NCI-H1105 treated with DMSO at 0.1 percent for 48 hours (cell line): ENCODE measurements at regions not wholly inside any gene's neighbourhood (a gene's known extent, or its start where the extent isn't known, plus 50 kb on each side); places are given as distances from the start of the nearest gene placed in this dataset.
"Not testable (repeated sequence)": the region's sequence is repeated elsewhere in the genome, so short reads cannot be mapped to it uniquely, and the experiment has no call there.

ENCODE experiments used
- DNase-seq: peaks from one replicate; lab custom pipeline; 2025; lab: John Stamatoyannopoulos, UW

DNA sequence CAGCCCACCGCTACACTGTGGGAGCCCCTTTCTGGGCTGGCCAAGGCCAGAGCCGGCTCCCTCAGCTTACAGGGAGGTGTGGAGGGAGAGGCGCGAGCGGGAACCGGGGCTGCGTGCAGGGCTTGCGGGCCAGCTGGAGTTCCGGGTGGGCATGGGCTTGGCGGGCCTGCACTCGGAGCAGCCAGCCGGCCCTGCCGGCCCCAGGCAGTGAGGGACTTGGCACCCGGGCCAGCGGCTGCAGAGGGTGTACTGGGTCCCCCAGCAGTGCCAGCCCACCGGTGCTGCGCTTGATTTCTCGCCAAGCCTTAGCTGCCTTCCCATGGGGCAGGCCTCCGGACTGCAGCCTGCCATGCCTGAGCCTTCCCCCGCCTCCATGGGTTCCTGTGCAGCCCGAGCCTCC lies 306.2 kb downstream of the PPP4R3C start:
- not testable (repeated sequence) for DNase-seq

DNA sequence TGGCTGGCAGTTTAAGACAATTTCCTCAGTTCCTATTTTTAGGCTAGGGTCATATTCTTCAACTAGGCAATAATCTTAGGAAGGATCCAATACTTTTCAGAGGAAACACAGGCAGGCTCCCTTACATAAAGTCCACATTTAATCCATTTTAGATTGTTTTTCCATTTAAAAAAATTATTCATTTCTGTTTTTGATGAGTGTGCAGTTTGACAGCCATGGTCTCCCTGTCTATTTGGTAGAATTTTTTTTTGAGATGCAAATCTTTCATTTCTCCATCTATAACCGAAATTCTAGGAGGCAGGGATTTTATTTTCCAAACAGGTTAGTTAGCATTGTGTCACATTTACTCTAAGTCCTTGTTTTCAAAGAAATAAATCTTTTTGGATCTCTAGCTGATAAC lies 326.8 kb downstream of the PPP4R3C start:
- no peak for DNase-seq

DNA sequence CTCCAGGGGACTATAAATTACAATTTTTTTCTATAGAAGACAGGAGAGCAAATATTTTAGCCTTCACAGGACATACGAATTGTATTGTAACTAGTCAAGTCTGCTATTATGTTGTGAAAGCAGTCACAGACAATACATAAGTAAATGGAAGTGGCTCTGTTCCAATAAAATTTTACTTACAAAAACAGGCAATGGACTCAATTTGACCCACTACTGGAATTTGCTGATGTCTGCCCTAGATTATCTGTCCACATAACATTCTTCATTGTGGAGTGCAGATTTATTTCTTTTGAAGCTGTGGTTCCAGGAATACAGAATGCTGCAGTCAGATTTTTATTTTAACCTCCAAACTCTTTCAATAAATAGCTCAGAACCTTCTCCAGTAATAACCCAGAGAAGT lies 330.3 kb downstream of the PPP4R3C start:
- DNase-seq = no peak

GRCh38 chrX:27087176-27087575 lies 376.0 kb downstream of the PPP4R3C start:
- DNase-seq = not testable (repeated sequence)

DNA sequence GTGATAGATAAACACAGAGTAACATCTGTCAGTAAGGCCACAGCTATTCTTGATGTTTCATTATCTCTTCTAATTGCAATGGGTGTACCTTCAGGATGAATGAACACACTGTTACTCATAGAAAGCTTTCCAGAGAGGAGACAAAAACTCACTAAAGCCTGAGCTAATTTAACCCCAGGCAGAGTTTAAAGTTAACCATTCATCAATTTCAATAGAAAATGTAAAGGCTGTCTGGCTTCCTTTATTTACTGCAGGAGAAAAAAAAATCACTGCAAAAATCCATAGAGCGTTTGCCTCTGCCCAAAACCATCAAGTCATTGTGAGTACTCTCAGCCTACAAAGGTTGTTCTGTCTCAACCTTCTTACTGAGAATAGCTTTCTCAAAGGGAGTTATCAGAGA lies 376.9 kb downstream of the PPP4R3C start:
- no peak for DNase-seq

DNA sequence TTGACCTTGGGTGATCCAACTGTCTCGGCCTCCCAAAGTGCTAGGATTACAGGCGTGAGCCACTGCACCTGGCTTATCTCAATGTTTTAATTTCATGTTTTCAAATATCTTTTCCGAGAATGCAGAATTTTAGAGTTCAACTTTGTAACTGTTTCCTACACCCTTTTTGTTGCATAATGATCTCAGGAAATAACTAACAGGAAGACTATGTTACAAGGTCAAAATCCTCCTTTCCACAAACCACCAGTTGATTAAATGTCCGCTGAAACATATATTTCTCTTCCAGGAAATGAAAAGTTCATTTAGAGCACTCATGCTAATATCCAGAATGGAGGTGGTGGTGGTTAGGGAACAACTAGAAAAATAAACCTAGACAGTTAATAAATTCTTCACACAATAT lies 377.8 kb downstream of the PPP4R3C start:
- DNase-seq = no peak

DNA sequence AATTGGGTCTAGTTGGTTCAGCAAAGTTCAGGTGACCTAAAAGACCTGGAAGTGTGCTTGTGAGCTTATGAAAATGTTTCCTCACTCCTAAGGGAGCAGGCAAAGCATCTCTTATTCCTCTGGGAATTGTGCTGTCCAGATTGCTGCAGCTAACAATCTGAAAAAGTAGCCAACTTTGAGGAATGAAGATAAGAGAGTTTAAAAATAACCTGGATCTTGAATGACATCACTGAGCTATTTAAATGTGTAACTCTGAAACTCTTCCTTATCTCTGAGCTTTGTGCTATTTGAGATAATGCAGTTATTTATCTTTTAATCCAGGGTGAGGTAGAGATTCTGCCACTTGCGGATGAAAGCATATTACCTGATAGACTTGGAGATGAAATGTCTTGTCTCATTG lies 384.8 kb downstream of the PPP4R3C start:
- no peak for DNase-seq

GRCh38 chrX:27057883-27058282 lies 405.3 kb downstream of the PPP4R3C start:
- no peak for DNase-seq

GRCh38 chrX:27039332-27039731 lies 423.8 kb downstream of the PPP4R3C start:
- DNase-seq = no peak

- no peak for DNase-seq
These were observed 454.7 kb downstream of the PPP4R3C start for GRCh38 chrX:27008486-27008885.

DNA sequence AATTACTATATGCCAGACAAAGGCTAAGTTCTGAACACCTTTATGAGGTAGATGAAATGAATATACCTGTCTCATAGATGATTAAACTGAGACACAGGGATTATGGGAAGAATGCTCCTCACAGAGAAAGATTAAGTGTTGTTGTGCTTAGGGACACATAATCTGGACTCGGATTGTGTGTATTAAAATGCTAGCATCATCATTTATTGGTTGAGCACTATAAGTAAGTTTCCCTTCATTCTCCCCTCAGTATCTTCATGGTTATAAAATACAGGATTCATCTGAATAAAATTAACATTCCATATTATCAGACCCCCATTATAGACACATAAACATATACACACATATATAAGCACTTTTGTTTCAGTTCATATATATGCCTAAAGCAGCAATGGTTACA lies 463.5 kb downstream of the PPP4R3C start:
- no peak for DNase-seq

DNA sequence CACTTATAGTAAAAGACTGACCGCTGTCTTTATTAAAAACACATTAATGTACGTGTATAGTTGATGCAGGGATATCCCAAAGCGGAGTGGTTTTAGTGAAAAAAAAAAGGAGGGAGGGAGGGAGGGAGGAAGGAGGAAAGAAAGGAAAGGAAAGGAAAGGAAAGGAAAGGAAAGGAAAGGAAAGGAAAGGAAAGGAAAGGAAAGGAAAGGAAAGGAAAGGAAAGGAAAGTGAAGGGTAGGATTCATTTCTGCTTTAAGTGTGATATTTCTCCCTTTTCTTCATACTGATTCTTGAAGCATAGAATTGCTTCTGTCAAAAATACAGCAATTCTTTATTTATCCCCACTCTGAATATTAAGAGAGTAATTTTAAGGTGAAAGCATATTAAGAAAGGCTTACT lies 504.9 kb downstream of the PPP4R3C start:
- no peak for DNase-seq

- DNase-seq = no peak
These were observed 509.1 kb downstream of the PPP4R3C start for GRCh38 chrX:26954029-26954428.

DNA sequence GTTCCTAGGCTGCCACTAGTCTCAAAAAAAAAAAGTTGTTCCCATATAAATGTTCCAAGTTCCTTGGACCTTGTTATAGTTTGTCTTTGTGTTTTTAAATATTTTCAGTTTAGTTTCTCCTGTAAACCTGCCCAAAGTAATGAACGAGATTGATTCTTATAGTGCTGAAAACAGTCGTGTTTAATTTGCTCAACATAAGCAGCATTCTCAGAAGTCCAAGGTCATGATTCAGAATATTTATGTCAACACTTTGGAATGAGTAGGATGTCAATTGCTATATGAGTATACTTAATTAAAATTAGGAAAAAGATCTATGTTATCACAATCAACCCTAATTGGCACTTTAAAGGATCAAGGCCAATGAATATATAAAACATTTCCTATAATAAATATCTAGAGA lies 510.9 kb downstream of the PPP4R3C start:
- no peak for DNase-seq

DNA sequence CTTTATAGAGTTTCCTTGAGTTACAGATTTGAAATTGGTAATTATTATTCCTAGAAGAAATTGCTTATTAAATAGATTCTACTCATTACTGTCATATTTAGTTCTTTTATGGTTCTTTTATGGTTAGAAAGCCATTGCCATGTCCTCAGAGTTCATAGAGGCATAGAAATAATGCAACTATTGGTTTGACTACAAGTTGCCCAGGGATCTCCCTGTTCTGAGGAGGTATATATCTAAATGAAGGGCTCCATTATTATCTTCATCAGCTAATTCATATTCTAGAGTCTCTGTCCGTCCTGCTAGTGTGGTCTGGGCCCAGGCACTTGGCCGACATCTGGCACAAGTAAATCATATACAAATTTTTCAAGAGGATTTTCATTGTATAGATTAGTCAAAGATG lies 535.7 kb downstream of the PPP4R3C start:
- no peak for DNase-seq

GRCh38 chrX:26925088-26925487 lies 538.1 kb downstream of the PPP4R3C start:
- no peak for DNase-seq

DNA sequence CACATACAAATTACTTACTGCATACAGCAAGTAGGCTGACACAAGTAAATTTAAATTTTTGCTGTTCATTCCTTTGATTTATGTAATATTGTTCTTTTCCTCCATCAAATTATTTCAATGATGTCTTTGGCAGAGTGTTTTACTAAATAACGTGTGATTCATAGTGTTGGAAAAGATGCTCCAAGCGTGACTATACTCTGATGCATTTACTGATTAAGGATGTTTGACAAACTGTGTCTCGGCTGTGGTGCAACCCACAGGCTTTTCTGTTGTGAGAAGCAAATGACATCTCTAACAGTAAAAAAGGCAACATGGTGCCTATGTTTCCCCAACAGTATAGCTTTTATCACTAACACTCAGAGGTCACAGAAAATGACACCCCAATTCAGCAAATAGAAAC lies 540.9 kb downstream of the PPP4R3C start:
- DNase-seq = no peak

DNA sequence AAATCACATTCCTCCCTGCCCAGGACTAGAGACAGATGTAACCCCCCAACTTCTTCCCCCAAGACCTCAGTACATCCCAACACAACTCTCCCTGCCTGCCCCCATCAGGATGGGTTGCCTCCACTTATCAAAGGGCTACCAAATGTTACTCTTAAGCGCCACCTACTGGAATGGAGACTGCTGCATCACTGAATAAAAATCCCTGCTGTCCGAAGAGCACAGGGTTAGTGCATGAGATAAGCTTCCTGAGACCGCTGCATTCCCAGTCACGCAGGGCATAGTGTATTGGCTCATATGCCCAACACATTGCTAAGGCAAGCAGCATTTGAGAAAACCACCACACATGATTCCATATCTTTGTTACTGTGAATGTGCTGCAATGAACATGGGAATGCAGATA lies 544.5 kb downstream of the PPP4R3C start:
- peak; percentile 1 for DNase-seq

DNA sequence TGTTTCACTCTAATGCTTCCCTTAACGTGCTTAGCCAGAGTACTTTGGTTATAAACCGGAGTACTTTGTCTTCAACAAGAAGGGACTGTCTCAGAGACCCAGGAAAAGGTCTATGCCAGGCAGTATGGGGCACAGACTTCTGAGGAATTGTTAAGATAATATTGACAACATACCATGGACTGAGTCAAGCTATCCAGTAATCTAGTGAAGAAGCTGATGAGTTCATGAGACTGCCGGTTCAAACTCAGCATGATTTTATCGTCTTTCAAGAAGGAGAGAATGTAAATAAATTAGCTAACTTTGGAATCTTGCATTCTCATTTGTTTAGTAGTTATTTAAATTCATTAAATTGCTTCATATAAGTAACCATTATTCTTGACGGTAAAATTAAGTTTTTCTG lies 546.1 kb downstream of the PPP4R3C start:
- no peak for DNase-seq

- no peak for DNase-seq
These were observed 548.1 kb downstream of the PPP4R3C start for GRCh38 chrX:26915064-26915463.

- no peak for DNase-seq
These were observed 548.9 kb downstream of the PPP4R3C start for GRCh38 chrX:26914232-26914631.

GRCh38 chrX:26911785-26912184 lies 551.4 kb downstream of the PPP4R3C start:
- DNase-seq = not testable (repeated sequence)

DNA sequence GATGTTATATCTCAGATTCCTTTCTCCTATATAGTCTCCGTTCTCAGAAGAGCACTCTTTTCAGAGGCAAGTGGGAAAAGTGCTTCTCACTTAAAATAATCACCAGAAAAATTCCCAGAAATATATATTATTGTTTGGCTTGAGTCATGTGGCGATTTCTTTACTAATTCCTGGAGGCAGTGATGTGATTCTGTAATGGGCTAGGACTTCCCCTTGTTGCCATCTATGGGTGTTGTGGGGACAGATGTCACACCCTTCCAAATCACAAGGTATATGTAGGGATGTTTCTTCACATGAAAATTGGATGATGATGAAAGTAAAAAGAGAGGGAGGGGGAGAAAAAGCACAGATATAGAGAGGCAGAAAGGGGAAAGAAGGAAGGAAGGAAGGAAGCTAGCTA lies 553.4 kb downstream of the PPP4R3C start:
- no peak for DNase-seq

DNA sequence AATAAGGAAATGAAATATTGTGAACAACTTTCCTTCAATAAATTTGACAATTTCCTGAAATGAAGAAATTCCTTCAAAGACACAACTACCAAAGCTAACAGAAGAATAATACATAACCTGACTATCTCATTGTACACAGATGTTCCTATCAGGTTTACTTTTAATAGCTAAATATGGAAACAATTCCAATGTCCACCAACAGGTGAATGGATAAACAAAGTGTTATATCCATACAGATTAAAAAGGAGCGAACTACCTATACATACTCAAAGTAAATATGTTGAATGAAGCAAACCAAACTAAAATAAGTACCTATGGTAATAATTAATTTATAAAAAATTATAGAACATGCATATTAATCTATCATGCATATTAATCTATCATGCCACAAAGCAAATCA lies 554.9 kb downstream of the PPP4R3C start:
- DNase-seq = no peak

DNA sequence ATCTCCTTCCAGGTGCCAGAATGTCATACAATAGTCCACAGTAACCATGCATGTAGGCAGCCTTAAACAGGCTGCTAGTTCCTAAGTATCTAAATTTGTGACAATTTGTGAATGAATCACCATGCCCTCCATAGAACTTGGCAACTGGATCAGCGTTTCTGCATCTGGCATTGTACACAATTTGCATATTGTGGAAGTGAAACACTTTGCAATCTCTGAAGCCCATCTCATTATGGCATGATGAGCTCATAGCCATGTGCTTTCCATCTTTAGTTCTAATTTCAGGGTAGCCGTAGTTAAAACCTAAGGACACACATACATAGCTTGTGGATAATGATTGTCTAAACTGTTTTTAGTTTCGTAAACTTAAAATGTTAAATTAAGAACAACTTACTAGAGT lies 573.6 kb downstream of the PPP4R3C start:
- no peak for DNase-seq
